ENCODE measurements at regions not wholly inside any gene's neighbourhood (a gene's known extent, or its start where the extent isn't known, plus 50 kb on each side); places are given as distances from the start of the nearest gene placed in this dataset.

DNA sequence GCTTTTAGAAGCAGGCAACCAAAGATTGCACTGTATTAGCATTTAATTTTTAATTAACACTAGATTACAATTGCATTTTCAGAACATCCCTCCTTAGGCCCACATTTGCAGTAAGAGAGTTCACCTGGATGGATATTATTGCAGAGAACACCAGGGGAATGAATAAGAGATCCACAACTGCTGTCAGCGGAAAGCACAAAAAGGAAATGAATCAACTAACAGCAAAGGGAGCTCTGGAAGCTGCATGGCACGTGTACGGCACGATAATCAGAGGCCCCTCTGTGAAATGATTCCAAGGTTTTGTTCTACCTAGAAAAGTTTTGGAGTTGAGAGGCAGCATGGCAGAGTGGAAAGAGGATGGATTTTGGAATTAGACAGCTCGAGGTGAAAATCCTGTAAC lies 361.2 kb upstream of the C9orf72 start:
- TF ChIP-seq CTCF (IDR thresholded peaks at IDR 0.05; ENCODE audit: borderline replicate concordance) = no peak
- H3K4me1 ChIP-seq = no peaks in the 10 kb centered on the region
- H3K9me3 ChIP-seq (replicated peaks) = no peaks in the 10 kb centered on the region
- H3K36me3 ChIP-seq = no peaks in the 10 kb centered on the region
- H3K27me3 ChIP-seq (ENCODE audit: low read depth) = no peaks in the 10 kb centered on the region
- no peak for DNase-seq
- no peak overlapping the region for H3K4me3 ChIP-seq
- no peak overlapping the region for H3K27ac ChIP-seq (replicated peaks)
- intact Hi-C loops (cut with micrococcal nuclease) = no loop called here

DNA sequence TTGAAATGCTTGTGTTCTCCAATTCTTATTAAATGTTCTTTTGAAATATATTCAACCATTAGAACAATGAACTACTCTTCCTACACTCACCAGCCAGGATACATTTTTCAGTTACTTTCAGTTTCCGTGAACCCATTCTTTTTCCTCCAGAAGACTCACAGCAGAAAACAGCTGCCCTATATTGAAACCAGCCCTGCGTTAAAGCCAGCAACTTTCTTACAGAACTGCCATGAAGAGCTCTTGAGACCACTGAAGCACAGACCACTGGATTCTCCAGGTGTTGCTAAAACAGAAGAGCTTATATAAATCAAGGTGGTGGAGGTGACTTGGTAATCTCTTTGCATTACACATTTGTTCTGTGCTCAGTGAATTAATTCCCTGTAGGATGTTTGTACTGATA lies 365.9 kb upstream of the C9orf72 start:
- intact Hi-C loops (cut with micrococcal nuclease) = no loop called here
- Histone ChIP-seq H3K9me3 (replicated peaks) (no peaks in the 10 kb centered on the region), H3K4me1 (no peaks in the 10 kb centered on the region), H3K36me3 (no peaks in the 10 kb centered on the region), H3K4me3 (no peak overlapping the region), H3K27me3 (ENCODE audit: low read depth) (no peaks in the 10 kb centered on the region), H3K27ac (replicated peaks) (no peak overlapping the region)
- no peak for TF ChIP-seq CTCF (IDR thresholded peaks at IDR 0.05; ENCODE audit: borderline replicate concordance)
- no peak for DNase-seq

DNA sequence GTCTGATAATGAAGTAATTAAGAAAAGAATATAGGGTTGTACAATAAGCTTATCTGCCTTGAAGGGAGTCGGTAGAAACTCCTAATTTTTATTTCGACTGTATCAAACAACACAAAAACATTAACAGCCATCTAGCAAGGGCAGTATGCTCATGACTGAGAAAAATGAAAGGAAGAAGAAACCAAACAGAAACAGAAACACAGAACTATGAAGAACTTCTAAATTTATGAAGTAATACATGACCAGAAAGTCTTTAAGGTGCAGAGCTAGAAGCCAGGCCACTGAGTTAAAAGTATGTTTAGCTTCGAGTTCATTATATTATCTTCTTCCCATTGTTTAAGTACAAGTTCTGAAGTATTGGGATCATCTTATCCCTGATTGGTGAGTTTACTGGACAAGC lies 367.3 kb upstream of the C9orf72 start:
- intact Hi-C loops (cut with micrococcal nuclease) = no loop called here
- Histone ChIP-seq H3K27ac (replicated peaks) (no peak overlapping the region), H3K4me3 (no peak overlapping the region), H3K9me3 (replicated peaks) (no peaks in the 10 kb centered on the region), H3K36me3 (no peaks in the 10 kb centered on the region), H3K27me3 (ENCODE audit: low read depth) (no peaks in the 10 kb centered on the region), H3K4me1 (no peaks in the 10 kb centered on the region)
- no peak for TF ChIP-seq CTCF (IDR thresholded peaks at IDR 0.05; ENCODE audit: borderline replicate concordance)
- no peak for DNase-seq

DNA sequence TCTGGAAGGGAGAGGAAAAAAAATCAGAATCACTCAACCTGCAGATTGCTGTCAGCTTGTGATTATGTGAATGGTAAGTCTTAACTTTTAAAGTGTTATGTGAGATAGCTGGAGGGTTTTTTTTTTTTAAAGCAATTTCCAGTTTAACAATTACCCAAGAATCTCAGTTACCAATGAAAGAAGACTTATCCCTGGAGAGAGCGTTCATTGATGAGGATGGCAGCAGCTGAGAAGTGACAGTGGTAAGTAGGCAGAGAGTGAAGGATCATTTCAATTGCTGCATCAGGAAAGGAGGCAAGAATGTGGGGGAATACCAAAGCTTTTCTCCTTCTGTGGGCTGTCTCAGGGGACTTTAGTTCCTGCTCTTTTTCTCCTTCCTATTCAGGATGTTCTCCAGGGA lies 370.2 kb upstream of the C9orf72 start:
- Histone ChIP-seq H3K27ac (replicated peaks) (no peak overlapping the region), H3K9me3 (replicated peaks) (no peaks in the 10 kb centered on the region), H3K36me3 (no peaks in the 10 kb centered on the region), H3K4me1 (no peaks in the 10 kb centered on the region), H3K4me3 (no peak overlapping the region), H3K27me3 (ENCODE audit: low read depth) (no peaks in the 10 kb centered on the region)
- TF ChIP-seq CTCF (IDR thresholded peaks at IDR 0.05; ENCODE audit: borderline replicate concordance) = no peak
- no peak for DNase-seq
- intact Hi-C loops (cut with micrococcal nuclease) = no loop called here

- DNase-seq = no peak
- no peak overlapping the region for H3K4me3 ChIP-seq
- H3K4me1 ChIP-seq = no peaks in the 10 kb centered on the region
- no peaks in the 10 kb centered on the region for H3K9me3 ChIP-seq (replicated peaks)
- no peaks in the 10 kb centered on the region for H3K27me3 ChIP-seq (ENCODE audit: low read depth)
- no peak overlapping the region for H3K27ac ChIP-seq (replicated peaks)
- no peaks in the 10 kb centered on the region for H3K36me3 ChIP-seq
- TF ChIP-seq CTCF (IDR thresholded peaks at IDR 0.05; ENCODE audit: borderline replicate concordance) = no peak
- intact Hi-C loops (cut with micrococcal nuclease) = no loop called here
Measured at GRCh38 chr9:27945386-27945785, 372.1 kb upstream of the C9orf72 start.

DNA sequence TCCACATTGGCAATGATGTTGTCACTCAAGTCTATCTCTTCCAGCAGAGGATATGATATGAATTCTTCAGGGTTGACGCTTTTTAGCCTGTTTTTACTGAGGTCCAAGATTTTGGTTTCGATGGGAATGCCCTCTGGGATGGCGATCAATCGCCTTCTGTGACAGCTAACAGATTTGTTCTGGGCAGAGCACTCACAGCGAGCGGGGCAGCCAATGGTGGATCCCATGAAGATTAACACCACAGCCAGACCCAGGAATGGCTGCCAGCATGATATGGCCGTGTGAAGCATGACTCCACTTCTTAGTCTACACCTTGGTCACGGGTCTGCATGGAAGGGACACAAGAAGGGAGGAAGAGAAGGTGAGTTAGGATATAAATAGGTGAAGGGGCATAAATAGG lies 377.1 kb upstream of the C9orf72 start:
- TF ChIP-seq CTCF (IDR thresholded peaks at IDR 0.05; ENCODE audit: borderline replicate concordance) = no peak
- Histone ChIP-seq H3K36me3 (no peaks in the 10 kb centered on the region), H3K4me3 (no peak overlapping the region), H3K4me1 (no peaks in the 10 kb centered on the region), H3K9me3 (replicated peaks) (no peaks in the 10 kb centered on the region), H3K27ac (replicated peaks) (no peak overlapping the region), H3K27me3 (ENCODE audit: low read depth) (no peaks in the 10 kb centered on the region)
- intact Hi-C loops (cut with micrococcal nuclease) = no loop called here
- no peak for DNase-seq

Data from left ventricle myocardium inferior (tissue), 1 donor.